ENCODE measurements at regions not wholly inside any gene's neighbourhood (a gene's known extent, or its start where the extent isn't known, plus 50 kb on each side); places are given as distances from the start of the nearest gene placed in this dataset.

DNA sequence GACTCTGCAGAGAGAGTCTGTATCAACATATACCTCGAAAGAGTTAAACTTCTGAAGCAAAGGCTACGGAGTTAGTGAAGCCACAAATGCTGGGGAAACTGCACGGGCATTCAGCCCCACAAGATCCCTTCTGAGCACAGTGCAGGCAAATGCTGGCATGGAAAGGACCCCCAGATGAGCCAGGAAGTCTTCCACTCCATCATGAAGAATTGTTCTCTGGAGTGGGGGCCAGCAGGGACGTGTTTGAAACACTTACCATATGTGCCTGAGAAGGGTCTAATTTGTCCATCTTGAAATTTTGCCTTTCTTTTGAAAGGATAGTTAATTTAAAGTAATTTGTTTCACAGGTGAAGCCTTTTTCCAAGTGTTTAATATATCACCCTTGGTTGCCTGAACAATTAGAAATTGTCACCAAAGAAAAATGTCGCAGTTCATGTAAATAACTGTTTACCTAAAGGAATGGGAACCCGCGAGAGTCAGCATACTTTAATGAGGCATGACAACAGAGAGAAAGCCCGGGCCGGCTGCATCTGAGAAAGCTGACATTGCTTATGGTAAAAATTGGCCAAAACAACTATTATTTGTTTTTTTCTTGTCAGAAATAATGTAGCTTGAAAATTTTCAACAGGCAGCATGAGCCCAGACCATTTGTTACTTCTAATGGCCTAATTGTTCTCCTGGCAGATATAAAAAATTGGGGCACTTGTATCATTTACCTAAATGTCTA lies 287.6 kb upstream of the MGMT start:
- TF ChIP-seq, protein P1, sequence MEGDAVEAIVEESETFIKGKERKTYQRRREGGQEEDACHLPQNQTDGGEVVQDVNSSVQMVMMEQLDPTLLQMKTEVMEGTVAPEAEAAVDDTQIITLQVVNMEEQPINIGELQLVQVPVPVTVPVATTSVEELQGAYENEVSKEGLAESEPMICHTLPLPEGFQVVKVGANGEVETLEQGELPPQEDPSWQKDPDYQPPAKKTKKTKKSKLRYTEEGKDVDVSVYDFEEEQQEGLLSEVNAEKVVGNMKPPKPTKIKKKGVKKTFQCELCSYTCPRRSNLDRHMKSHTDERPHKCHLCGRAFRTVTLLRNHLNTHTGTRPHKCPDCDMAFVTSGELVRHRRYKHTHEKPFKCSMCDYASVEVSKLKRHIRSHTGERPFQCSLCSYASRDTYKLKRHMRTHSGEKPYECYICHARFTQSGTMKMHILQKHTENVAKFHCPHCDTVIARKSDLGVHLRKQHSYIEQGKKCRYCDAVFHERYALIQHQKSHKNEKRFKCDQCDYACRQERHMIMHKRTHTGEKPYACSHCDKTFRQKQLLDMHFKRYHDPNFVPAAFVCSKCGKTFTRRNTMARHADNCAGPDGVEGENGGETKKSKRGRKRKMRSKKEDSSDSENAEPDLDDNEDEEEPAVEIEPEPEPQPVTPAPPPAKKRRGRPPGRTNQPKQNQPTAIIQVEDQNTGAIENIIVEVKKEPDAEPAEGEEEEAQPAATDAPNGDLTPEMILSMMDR (IDR thresholded peaks at IDR 0.05; ENCODE audit: poor library complexity), result no peak
- TF ChIP-seq EZH2phosphoT487 (IDR thresholded peaks at IDR 0.05; ENCODE audit: low read depth, severe bottlenecking, unreplicated experiment) (no peak), EZH2 (IDR thresholded peaks at IDR 0.05; ENCODE audit: borderline replicate concordance) (no peak)
